Immature natural killer cell (primary cell): ENCODE measurements at regions not wholly inside any gene's neighbourhood (a gene's known extent, or its start where the extent isn't known, plus 50 kb on each side); places are given as distances from the start of the nearest gene placed in this dataset.
"Not testable (repeated sequence)": the region's sequence is repeated elsewhere in the genome, so short reads cannot be mapped to it uniquely, and the experiment has no call there.

Experiments
- DNase-seq, 3 donors: peaks; one replicate each; pipeline ENCODE4 v3.0.0; 2022; ENCODE audit warnings: mixed read lengths in 1 of 3
- H3K27ac Mint-ChIP-seq, 6 donors: one replicate each; pipeline ENCODE4 v1.8.0; 2020; ENCODE audit warnings: mixed read lengths in 6 of 6, mild to moderate bottlenecking in 5 of 6, inconsistent platforms in 4 of 6, moderate library complexity in 3 of 6
- H3K27me3 Mint-ChIP-seq, 3 donors: one replicate each; pipeline ENCODE4 v1.8.0; 2020 to 2021; ENCODE audit warnings: low read depth in 3 of 3, mild to moderate bottlenecking in 3 of 3, mixed read lengths in 3 of 3, moderate library complexity in 3 of 3, inconsistent platforms in 1 of 3
- H3K36me3 Mint-ChIP-seq, 3 donors: one replicate each; pipeline ENCODE4 v1.8.0; 2020; ENCODE audit warnings: mixed read lengths in 3 of 3, inconsistent platforms in 2 of 3, mild to moderate bottlenecking in 2 of 3
- H3K4me1 Mint-ChIP-seq, 2 donors: one replicate each; pipeline ENCODE4 v1.8.0; 2020; ENCODE audit warnings: inconsistent platforms in 2 of 2, mild to moderate bottlenecking in 2 of 2, mixed read lengths in 2 of 2, moderate library complexity in 1 of 2
- H3K4me3 Mint-ChIP-seq, 5 donors: one replicate each; pipeline ENCODE4 v1.8.0; 2020; ENCODE audit warnings: mild to moderate bottlenecking in 5 of 5, mixed read lengths in 5 of 5, inconsistent platforms in 3 of 5, moderate library complexity in 3 of 5
- H3K9me3 Mint-ChIP-seq, 6 donors: one replicate each; pipeline ENCODE4 v1.8.0; 2020; ENCODE audit warnings: mild to moderate bottlenecking in 6 of 6, mixed read lengths in 6 of 6, inconsistent platforms in 4 of 6, moderate library complexity in 3 of 6

- no peak for DNase-seq
- Mint-ChIP-seq H3K4me3 (no peak overlapping the region), H3K27ac (no peak overlapping the region), H3K9me3 (no peaks in the 10 kb centered on the region), H3K36me3 (peaks cover 0 to 4% (median 0%) of the 10 kb centered on the region in 3 donors), H3K27me3 (peaks cover 0 to 2% (median 2%) of the 10 kb centered on the region in 3 donors), H3K4me1 (no peaks in the 10 kb centered on the region)
Observed at GRCh38 chr7:94128072-94128471, 123.9 kb upstream of the BET1 start.

GRCh38 chr7:94129443-94130140, 125.4 kb upstream of the BET1 start:
- peaks cover 0 to 2% (median 2%) of the 10 kb centered on the region in 3 donors for H3K27me3 Mint-ChIP-seq
- peaks cover 0 to 4% (median 0%) of the 10 kb centered on the region in 3 donors for H3K36me3 Mint-ChIP-seq
- H3K4me3 Mint-ChIP-seq, result no peak overlapping the region
- no peaks in the 10 kb centered on the region for H3K9me3 Mint-ChIP-seq
- no peak overlapping the region for H3K27ac Mint-ChIP-seq
- no peak for DNase-seq
- no peaks in the 10 kb centered on the region for H3K4me1 Mint-ChIP-seq

- Mint-ChIP-seq H3K27me3 (peaks cover 0 to 2% (median 2%) of the 10 kb centered on the region in 3 donors), H3K9me3 (no peaks in the 10 kb centered on the region), H3K27ac (no peak overlapping the region), H3K4me3 (no peak overlapping the region), H3K36me3 (peaks cover 0 to 4% (median 0%) of the 10 kb centered on the region in 3 donors), H3K4me1 (no peaks in the 10 kb centered on the region)
- DNase-seq, result no peak
Observed at GRCh38 chr7:94130716-94131115, 126.6 kb upstream of the BET1 start.

GRCh38 chr7:94133460-94133859, 129.3 kb upstream of the BET1 start:
- H3K4me1 Mint-ChIP-seq, result no peaks in the 10 kb centered on the region
- peaks cover 0 to 5% (median 2%) of the 10 kb centered on the region in 3 donors for H3K27me3 Mint-ChIP-seq
- H3K27ac Mint-ChIP-seq, result no peak overlapping the region
- no peak for DNase-seq
- peaks cover 0 to 4% (median 0%) of the 10 kb centered on the region in 3 donors for H3K36me3 Mint-ChIP-seq
- peak overlapping the region in 1 of 5 donors; percentile 3 for H3K4me3 Mint-ChIP-seq
- no peaks in the 10 kb centered on the region for H3K9me3 Mint-ChIP-seq

- Mint-ChIP-seq H3K4me1 (no peaks in the 10 kb centered on the region), H3K9me3 (no peaks in the 10 kb centered on the region), H3K36me3 (peaks cover 0 to 6% (median 0%) of the 10 kb centered on the region in 3 donors), H3K27me3 (peaks cover 1 to 5% (median 2%) of the 10 kb centered on the region in 3 donors), H3K27ac (no peak overlapping the region), H3K4me3 (no peak overlapping the region)
- DNase-seq, result no peak
Observed at GRCh38 chr7:94135180-94135579, 131.0 kb upstream of the BET1 start.

- H3K4me3 Mint-ChIP-seq, result no peak overlapping the region
- DNase-seq, result no peak
- H3K9me3 Mint-ChIP-seq, result peaks cover 0 to 2% (median 0%) of the 10 kb centered on the region in 6 donors
- no peaks in the 10 kb centered on the region for H3K4me1 Mint-ChIP-seq
- H3K27ac Mint-ChIP-seq, result no peak overlapping the region
- H3K27me3 Mint-ChIP-seq, result peaks cover 0 to 4% (median 3%) of the 10 kb centered on the region in 3 donors
- H3K36me3 Mint-ChIP-seq, result peaks cover 0 to 3% (median 0%) of the 10 kb centered on the region in 3 donors
Observed at GRCh38 chr7:94142281-94142680, 138.1 kb upstream of the BET1 start.

GRCh38 chr7:94145602-94146001, 141.4 kb upstream of the BET1 start:
- Mint-ChIP-seq H3K4me3 (no peak overlapping the region), H3K4me1 (no peaks in the 10 kb centered on the region), H3K9me3 (peaks cover 0 to 5% (median 0%) of the 10 kb centered on the region in 6 donors), H3K27me3 (peaks cover 0 to 4% (median 1%) of the 10 kb centered on the region in 3 donors), H3K36me3 (no peaks in the 10 kb centered on the region), H3K27ac (no peak overlapping the region)
- no peak for DNase-seq

- no peak overlapping the region for H3K4me3 Mint-ChIP-seq
- H3K27me3 Mint-ChIP-seq, result peaks cover 0 to 4% (median 1%) of the 10 kb centered on the region in 3 donors
- H3K27ac Mint-ChIP-seq, result no peak overlapping the region
- H3K4me1 Mint-ChIP-seq, result no peaks in the 10 kb centered on the region
- H3K9me3 Mint-ChIP-seq, result peaks cover 0 to 5% (median 0%) of the 10 kb centered on the region in 6 donors
- no peaks in the 10 kb centered on the region for H3K36me3 Mint-ChIP-seq
- no peak for DNase-seq
Observed at GRCh38 chr7:94146408-94146807, 142.3 kb upstream of the BET1 start.

GRCh38 chr7:94149789-94150545, 145.8 kb upstream of the BET1 start:
- no peaks in the 10 kb centered on the region for H3K36me3 Mint-ChIP-seq
- H3K27ac Mint-ChIP-seq, result no peak overlapping the region
- peaks cover 0 to 2% (median 1%) of the 10 kb centered on the region in 3 donors for H3K27me3 Mint-ChIP-seq
- H3K4me1 Mint-ChIP-seq, result no peaks in the 10 kb centered on the region
- DNase-seq, result no peak
- no peak overlapping the region for H3K4me3 Mint-ChIP-seq
- peaks cover 0 to 5% (median 0%) of the 10 kb centered on the region in 6 donors for H3K9me3 Mint-ChIP-seq

GRCh38 chr7:94154182-94154581, 150.0 kb upstream of the BET1 start:
- Mint-ChIP-seq H3K36me3 (no peaks in the 10 kb centered on the region), H3K4me3 (no peak overlapping the region), H3K4me1 (peaks cover 0 to 10% of the 10 kb centered on the region in 2 donors), H3K27me3 (peaks cover 0 to 2% (median 0%) of the 10 kb centered on the region in 3 donors), H3K27ac (no peak overlapping the region), H3K9me3 (peaks cover 0 to 3% (median 0%) of the 10 kb centered on the region in 6 donors)
- no peak for DNase-seq

- H3K9me3 Mint-ChIP-seq, result peaks cover 0 to 3% (median 0%) of the 10 kb centered on the region in 6 donors
- H3K27ac Mint-ChIP-seq, result no peak overlapping the region
- peaks cover 0 to 2% (median 0%) of the 10 kb centered on the region in 3 donors for H3K27me3 Mint-ChIP-seq
- H3K36me3 Mint-ChIP-seq, result no peaks in the 10 kb centered on the region
- peaks cover 0 to 10% of the 10 kb centered on the region in 2 donors for H3K4me1 Mint-ChIP-seq
- DNase-seq, result no peak
- no peak overlapping the region for H3K4me3 Mint-ChIP-seq
Observed at GRCh38 chr7:94154858-94155257, 150.7 kb upstream of the BET1 start.

GRCh38 chr7:94157659-94158306, 153.6 kb upstream of the BET1 start:
- peaks cover 5 to 22% of the 10 kb centered on the region in 2 donors for H3K4me1 Mint-ChIP-seq
- DNase-seq, result peak in 1 of 3 donors; percentile 1
- H3K36me3 Mint-ChIP-seq, H3K27ac Mint-ChIP-seq, H3K27me3 Mint-ChIP-seq, H3K4me3 Mint-ChIP-seq, H3K9me3 Mint-ChIP-seq: not testable (repeated sequence)

- no peak for DNase-seq
- H3K4me3 Mint-ChIP-seq, result peak overlapping the region; percentile 7 to 65 (median 24)
Observed at GRCh38 chr7:94160719-94161435, 156.7 kb upstream of the BET1 start.

More at GRCh38 chr7:94160719-94161435, 156.7 kb upstream of the BET1 start:
- peaks cover 0 to 2% (median 0%) of the 10 kb centered on the region in 3 donors for H3K27me3 Mint-ChIP-seq
- H3K27ac Mint-ChIP-seq, result peak overlapping the region in 5 of 6 donors; percentile 1 to 36 (median 4)
- no peaks in the 10 kb centered on the region for H3K36me3 Mint-ChIP-seq
- H3K9me3 Mint-ChIP-seq, result peaks cover 0 to 2% (median 0%) of the 10 kb centered on the region in 6 donors
- peaks cover 5 to 22% of the 10 kb centered on the region in 2 donors for H3K4me1 Mint-ChIP-seq
